Neuronal stem cell (in vitro differentiated cells): ENCODE measurements at regions not wholly inside any gene's neighbourhood (a gene's known extent, or its start where the extent isn't known, plus 50 kb on each side); places are given as distances from the start of the nearest gene placed in this dataset.

Source experiments
- DNase-seq: peaks from one replicate; pipeline ENCODE4 v3.0.0-alpha.2; 2013; ENCODE audit warnings: low spot score
- H2AFZ ChIP-seq: one replicate; pipeline ENCODE4 v1.6.1; 2013; ENCODE audit warnings: mild to moderate bottlenecking, low read length, inconsistent platforms
- H2AK5ac ChIP-seq: 2 replicates; pipeline ENCODE4 v1.6.1; 2013; ENCODE audit warnings: low read depth, mild to moderate bottlenecking, inconsistent platforms, low read length, moderate library complexity, mixed read lengths
- H2BK120ac ChIP-seq: 2 replicates; pipeline ENCODE4 v1.6.1; 2013; ENCODE audit warnings: low read depth, mild to moderate bottlenecking, inconsistent platforms, low read length, moderate library complexity, mixed read lengths
- H2BK12ac ChIP-seq: one replicate; pipeline ENCODE4 v1.6.1; 2013; ENCODE audit warnings: low read length, inconsistent platforms
- H2BK15ac ChIP-seq: 2 replicates; pipeline ENCODE4 v1.6.1; 2013; ENCODE audit warnings: mild to moderate bottlenecking, low read length, inconsistent platforms, mixed read lengths
- H2BK5ac ChIP-seq: one replicate; pipeline ENCODE4 v1.6.1; 2013; ENCODE audit warnings: inconsistent platforms, mild to moderate bottlenecking, low read length, moderate library complexity
- H3K14ac ChIP-seq: one replicate; pipeline ENCODE4 v1.6.1; 2013; ENCODE audit warnings: low read length, inconsistent platforms
- H3K18ac ChIP-seq: 2 replicates; pipeline ENCODE4 v1.6.1; 2013; ENCODE audit warnings: low read length, inconsistent platforms
- H3K23ac ChIP-seq: 2 replicates; pipeline ENCODE4 v1.6.1; 2013; ENCODE audit warnings: low read depth, mild to moderate bottlenecking, mixed read lengths, low read length, inconsistent platforms; ENCODE audit not compliant: poor library complexity
- H3K27ac ChIP-seq: replicated peaks from 3 replicates; pipeline ENCODE4 v1.5.1; 2013; ENCODE audit warnings: low read length, inconsistent platforms
- H3K27me3 ChIP-seq, 3 experiments: 2 replicates each; pipeline ENCODE4 v1.6.1; 2013; ENCODE audit warnings: low read length in 3 of 3, mild to moderate bottlenecking in 2 of 3, inconsistent platforms in 1 of 3, low read depth in 1 of 3, mixed read lengths in 1 of 3, moderate library complexity in 1 of 3; ENCODE audit not compliant: control insufficient read depth in 3 of 3, insufficient read depth in 3 of 3
- H3K36me3 ChIP-seq, 2 donors: replicated peaks in 1 of 2; 2 replicates each; pipeline ENCODE4 v1.6.1; 2013; ENCODE audit warnings: low read length in 2 of 2; ENCODE audit not compliant: control insufficient read depth in 2 of 2, insufficient read depth in 2 of 2
- H3K4ac ChIP-seq: 2 replicates; pipeline ENCODE4 v1.6.1; 2013; ENCODE audit warnings: inconsistent platforms, mild to moderate bottlenecking, low read length, moderate library complexity
- H3K4me1 ChIP-seq, 2 donors: 1 replicate in 1 of 2; 2 replicates in 1 of 2; pipeline ENCODE4 v1.6.1; 2013; ENCODE audit warnings: low read length in 2 of 2, low read depth in 1 of 2; ENCODE audit not compliant: control insufficient read depth in 2 of 2, insufficient read depth in 1 of 2
- H3K4me2 ChIP-seq: one replicate; pipeline ENCODE4 v1.6.1; 2013; ENCODE audit warnings: mild to moderate bottlenecking, low read length, inconsistent platforms; ENCODE audit not compliant: insufficient read depth, poor library complexity, severe bottlenecking
- H3K4me3 ChIP-seq, 2 donors: 2 replicates each; pipeline ENCODE4 v1.5.1; 2013; ENCODE audit warnings: low read length in 2 of 2, mild to moderate bottlenecking in 2 of 2, inconsistent platforms in 1 of 2, moderate library complexity in 1 of 2
- H3K79me1 ChIP-seq: one replicate; pipeline ENCODE4 v1.6.1; 2013; ENCODE audit warnings: low read depth, mild to moderate bottlenecking, inconsistent platforms, low read length, moderate library complexity
- H3K9ac ChIP-seq: one replicate; pipeline ENCODE4 v1.6.1; 2013; ENCODE audit warnings: mild to moderate bottlenecking, low read depth, low read length, inconsistent platforms; ENCODE audit not compliant: poor library complexity
- H3K9me3 ChIP-seq, 2 donors: replicated peaks in 1 of 2; 2 replicates each; pipeline versions ENCODE3 to v1.6.1; 2013; ENCODE audit warnings: low read length in 2 of 2, mild to moderate bottlenecking in 2 of 2, inconsistent platforms in 1 of 2, low read depth in 1 of 2, mixed read lengths in 1 of 2, moderate library complexity in 1 of 2; ENCODE audit not compliant: control insufficient read depth in 2 of 2, insufficient read depth in 1 of 2
- H4K8ac ChIP-seq: one replicate; pipeline ENCODE4 v1.6.1; 2013; ENCODE audit warnings: low read depth, mild to moderate bottlenecking, inconsistent platforms, low read length, moderate library complexity
- H4K91ac ChIP-seq: one replicate; pipeline ENCODE4 v1.6.1; 2013; ENCODE audit warnings: low read length, low read depth, mild to moderate bottlenecking, inconsistent platforms; ENCODE audit not compliant: poor library complexity
- WGBS, 2 donors: extraction: QIAGEN DNeasy Blood & Tissue Kit; methylation state at CpG; one replicate each; pipeline ENCODE4 v1.1.7; 2013; ENCODE audit warnings: missing lambda C conversion rate in 2 of 2, mixed read lengths in 1 of 2; ENCODE audit not compliant: insufficient read length in 2 of 2, insufficient replicate concordance in 1 of 2; ENCODE audit errors: extremely low coverage in 2 of 2; 5-methylcytosine and 5-hydroxymethylcytosine counted together

GRCh38 chr14:29078810-29079522, 312.4 kb downstream of the FOXG1 start:
- H3K4ac ChIP-seq: no peak overlapping the region
- no peak overlapping the region for H2BK15ac ChIP-seq
- H3K9me3 ChIP-seq: no peaks in the 10 kb centered on the region
- no peak overlapping the region for H3K9ac ChIP-seq
- H3K4me1 ChIP-seq: no peaks in the 10 kb centered on the region
- no CpG with 5 or more reads among the region's 3 CpGs for WGBS, 2 donors
- H3K18ac ChIP-seq: no peak overlapping the region
- no peak for DNase-seq
- H2BK5ac ChIP-seq: no peak overlapping the region
- no peak overlapping the region for H3K23ac ChIP-seq
- H2BK12ac ChIP-seq: no peak overlapping the region
- no peaks in the 10 kb centered on the region for H3K36me3 ChIP-seq
- no peak overlapping the region for H3K4me3 ChIP-seq
- H4K91ac ChIP-seq: no peak overlapping the region
- H3K79me1 ChIP-seq: no peaks in the 10 kb centered on the region
- no peak overlapping the region for H2BK120ac ChIP-seq
- H2AK5ac ChIP-seq: no peak overlapping the region
- H3K4me2 ChIP-seq: no peak overlapping the region
- no peak overlapping the region for H4K8ac ChIP-seq
- H3K27me3 ChIP-seq: no peaks in the 10 kb centered on the region
- H3K27ac ChIP-seq: no peak overlapping the region
- H2AFZ ChIP-seq: no peak overlapping the region
- H3K14ac ChIP-seq: no peak overlapping the region

- Histone ChIP-seq H3K4ac (no peak overlapping the region), H2AK5ac (no peak overlapping the region), H3K23ac (no peak overlapping the region), H3K14ac (no peak overlapping the region), H2BK5ac (no peak overlapping the region), H3K9me3 (no peaks in the 10 kb centered on the region), H3K9ac (no peak overlapping the region), H3K79me1 (no peaks in the 10 kb centered on the region), H2BK12ac (no peak overlapping the region), H3K27me3 (no peaks in the 10 kb centered on the region), H2BK120ac (no peak overlapping the region), H3K4me2 (no peak overlapping the region), H3K18ac (no peak overlapping the region), H3K36me3 (no peaks in the 10 kb centered on the region), H3K4me3 (no peak overlapping the region), H2BK15ac (no peak overlapping the region), H2AFZ (no peak overlapping the region), H4K8ac (no peak overlapping the region), H3K4me1 (no peaks in the 10 kb centered on the region), H4K91ac (no peak overlapping the region), H3K27ac (no peak overlapping the region)
- WGBS, 2 donors: no CpG with 5 or more reads among the region's 3 CpGs
- DNase-seq: peak; percentile 14
These were observed 319.0 kb downstream of the FOXG1 start for GRCh38 chr14:29085546-29085945.

- peaks cover 0 to 4% of the 10 kb centered on the region in 2 donors for H3K4me1 ChIP-seq
- no peaks in the 10 kb centered on the region for H3K9me3 ChIP-seq
- H3K4ac ChIP-seq: no peak overlapping the region
- H4K91ac ChIP-seq: no peak overlapping the region
- H2AK5ac ChIP-seq: no peak overlapping the region
- H2BK15ac ChIP-seq: no peak overlapping the region
- no peak overlapping the region for H3K14ac ChIP-seq
- no peak overlapping the region for H3K4me2 ChIP-seq
- H3K27me3 ChIP-seq: no peaks in the 10 kb centered on the region
- H2BK5ac ChIP-seq: no peak overlapping the region
- DNase-seq: no peak
- H3K23ac ChIP-seq: no peak overlapping the region
- H3K27ac ChIP-seq: no peak overlapping the region
- 100% methylated on average over 1 of the region's 1 CpG; no CpG with 5 or more reads in 1 of the 2 donors for WGBS, 2 donors
- H3K79me1 ChIP-seq: no peaks in the 10 kb centered on the region
- H2BK120ac ChIP-seq: no peak overlapping the region
- no peak overlapping the region for H3K4me3 ChIP-seq
- no peak overlapping the region for H2AFZ ChIP-seq
- H4K8ac ChIP-seq: no peak overlapping the region
- no peak overlapping the region for H3K18ac ChIP-seq
- H2BK12ac ChIP-seq: no peak overlapping the region
- H3K9ac ChIP-seq: no peak overlapping the region
- no peaks in the 10 kb centered on the region for H3K36me3 ChIP-seq
These were observed 323.3 kb downstream of the FOXG1 start for GRCh38 chr14:29089849-29090248.

- H3K18ac ChIP-seq: no peak overlapping the region
- H3K79me1 ChIP-seq: no peaks in the 10 kb centered on the region
- no peak overlapping the region for H3K4ac ChIP-seq
- no peak overlapping the region for H2BK120ac ChIP-seq
- DNase-seq: no peak
- H3K4me2 ChIP-seq: no peak overlapping the region
- H3K23ac ChIP-seq: no peak overlapping the region
- no peaks in the 10 kb centered on the region for H3K9me3 ChIP-seq
- H2AFZ ChIP-seq: no peak overlapping the region
- no peak overlapping the region for H2BK12ac ChIP-seq
- no peak overlapping the region for H2BK15ac ChIP-seq
- H3K27me3 ChIP-seq: no peaks in the 10 kb centered on the region
- no peak overlapping the region for H3K4me3 ChIP-seq
- no peak overlapping the region for H3K14ac ChIP-seq
- H4K91ac ChIP-seq: no peak overlapping the region
- H3K36me3 ChIP-seq: no peaks in the 10 kb centered on the region
- no peak overlapping the region for H3K27ac ChIP-seq
- no peak overlapping the region for H4K8ac ChIP-seq
- no peak overlapping the region for H2BK5ac ChIP-seq
- peaks cover 0 to 4% of the 10 kb centered on the region in 2 donors for H3K4me1 ChIP-seq
- no peak overlapping the region for H2AK5ac ChIP-seq
- WGBS, 2 donors: no CpG with 5 or more reads among the region's 4 CpGs
- H3K9ac ChIP-seq: no peak overlapping the region
These were observed 325.5 kb downstream of the FOXG1 start for GRCh38 chr14:29092121-29092520.
